Activated T-cell treated with anti-CD3 and anti-CD28 coated beads for 1 hour (primary cell): ENCODE measurements at regions not wholly inside any gene's neighbourhood (a gene's known extent, or its start where the extent isn't known, plus 50 kb on each side); places are given as distances from the start of the nearest gene placed in this dataset.
"Not testable (repeated sequence)": the region's sequence is repeated elsewhere in the genome, so short reads cannot be mapped to it uniquely, and the experiment has no call there.

Experiments used
- DNase-seq: peaks from one replicate; pipeline ENCODE4 v3.0.0-alpha.2; 2020; ENCODE audit warnings: low read depth

DNA sequence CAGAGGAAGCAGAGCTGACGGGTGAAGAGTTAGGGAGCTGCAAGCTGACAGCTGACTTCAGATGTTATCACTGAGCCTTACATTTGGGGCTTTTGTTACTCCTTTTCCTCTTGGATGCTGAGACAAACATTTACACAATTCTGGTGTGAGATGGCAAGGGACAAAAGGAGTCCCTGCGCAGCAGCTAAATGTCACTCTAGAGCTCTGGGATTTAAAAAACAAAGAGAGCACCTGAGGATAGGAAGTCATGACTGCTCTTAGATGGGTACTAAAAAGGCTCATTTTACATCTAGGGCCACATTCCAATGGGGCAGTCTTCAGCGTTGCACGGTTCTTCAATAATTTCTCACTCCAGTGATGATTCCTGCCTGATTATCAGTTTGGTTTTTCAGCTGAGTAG, 204.5 kb downstream of the RAB38 start:
- DNase-seq = no peak

DNA sequence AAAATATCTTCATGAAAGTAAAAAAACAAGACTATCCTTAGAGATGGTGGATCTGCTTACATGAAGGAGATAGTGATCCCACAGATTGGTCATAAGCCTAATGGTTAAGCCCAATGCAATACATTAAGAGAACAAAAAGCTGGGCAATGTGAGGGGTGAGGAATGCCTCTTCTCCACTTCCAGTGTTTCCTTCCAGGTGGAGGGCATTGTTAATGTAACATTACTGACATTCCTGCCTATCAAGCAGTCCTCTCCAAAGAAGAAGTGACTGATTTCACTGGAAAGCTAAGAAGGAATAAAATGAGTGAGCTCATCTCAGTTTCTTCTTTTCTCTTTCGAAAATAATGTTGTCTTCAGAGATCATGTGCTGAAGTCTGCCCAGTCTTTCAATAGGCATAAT, 207.8 kb downstream of the RAB38 start:
- no peak for DNase-seq

DNA sequence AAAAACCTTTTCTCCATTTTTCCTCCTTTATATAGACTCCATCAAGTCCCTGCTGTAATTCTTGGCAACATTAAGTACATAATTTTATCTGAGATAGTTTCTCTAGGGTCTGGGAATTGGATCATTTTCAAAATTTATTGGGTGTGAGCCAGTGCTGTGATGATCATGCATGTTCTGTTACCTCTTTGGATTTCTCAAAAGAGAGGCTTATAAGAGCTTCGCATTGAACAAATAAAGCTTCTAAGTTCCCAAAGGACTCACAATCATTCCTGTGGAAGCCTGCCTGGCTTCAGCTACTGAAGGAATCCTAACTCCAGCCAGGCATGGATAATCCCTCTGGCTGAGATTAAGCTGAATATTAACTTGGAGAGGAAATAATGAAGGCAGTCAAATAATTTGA, 208.5 kb downstream of the RAB38 start:
- DNase-seq = no peak

DNA sequence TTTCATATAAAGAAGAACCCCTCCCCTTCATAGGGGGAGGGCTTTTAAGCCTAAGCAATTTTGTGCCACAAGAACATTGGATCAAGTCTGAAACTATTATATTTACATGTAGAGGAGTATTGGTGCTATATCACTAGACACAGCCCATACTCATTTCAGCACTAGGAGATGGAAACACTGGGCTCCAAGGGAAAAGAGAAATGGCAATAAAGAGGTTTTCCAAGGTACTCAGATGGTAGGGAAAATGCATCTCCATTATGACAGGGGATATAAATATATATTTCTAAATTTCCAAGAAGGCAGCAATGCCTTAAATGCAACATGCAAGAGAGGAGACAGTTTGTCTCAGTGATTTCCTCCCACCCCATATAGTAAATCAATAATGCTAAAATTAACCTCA, 209.0 kb downstream of the RAB38 start:
- no peak for DNase-seq

DNA sequence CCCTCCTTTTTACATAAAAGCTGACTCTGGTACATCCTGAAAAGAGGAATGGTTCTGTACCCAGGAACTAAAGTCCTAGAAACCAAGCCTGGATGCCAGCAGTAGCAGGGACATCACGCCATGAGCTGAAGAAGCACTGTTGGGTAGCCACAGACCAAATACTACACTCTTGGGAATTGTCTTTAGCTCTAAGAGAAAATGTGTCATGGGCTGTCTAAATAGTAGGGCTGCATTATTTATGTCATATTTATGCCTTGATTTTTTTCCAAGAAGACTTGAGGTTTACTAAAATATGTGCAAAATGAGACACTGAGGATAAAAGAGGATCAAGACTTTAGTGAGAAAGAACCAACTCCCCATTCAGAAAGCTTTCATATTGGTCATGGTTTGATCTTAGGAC, 213.6 kb downstream of the RAB38 start:
- no peak for DNase-seq

DNA sequence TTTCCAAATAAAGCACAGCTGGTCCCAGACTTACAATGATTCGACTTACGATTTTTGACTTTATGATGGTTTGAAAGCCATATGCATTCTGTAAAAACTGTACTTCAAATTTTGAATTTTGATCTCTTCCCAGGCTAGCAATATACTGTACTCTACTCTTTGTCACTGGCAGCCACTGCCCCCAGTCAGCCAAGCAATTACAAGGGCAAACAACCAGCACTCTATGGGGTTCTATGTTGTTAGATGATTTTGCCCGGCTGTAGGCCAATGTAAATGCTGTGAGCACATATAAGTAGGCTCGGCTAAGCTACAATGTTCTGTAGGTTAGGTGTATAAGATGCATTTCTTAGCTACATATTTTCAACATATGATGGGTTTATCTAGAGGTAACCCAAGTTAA, 217.3 kb downstream of the RAB38 start:
- DNase-seq = no peak

DNA sequence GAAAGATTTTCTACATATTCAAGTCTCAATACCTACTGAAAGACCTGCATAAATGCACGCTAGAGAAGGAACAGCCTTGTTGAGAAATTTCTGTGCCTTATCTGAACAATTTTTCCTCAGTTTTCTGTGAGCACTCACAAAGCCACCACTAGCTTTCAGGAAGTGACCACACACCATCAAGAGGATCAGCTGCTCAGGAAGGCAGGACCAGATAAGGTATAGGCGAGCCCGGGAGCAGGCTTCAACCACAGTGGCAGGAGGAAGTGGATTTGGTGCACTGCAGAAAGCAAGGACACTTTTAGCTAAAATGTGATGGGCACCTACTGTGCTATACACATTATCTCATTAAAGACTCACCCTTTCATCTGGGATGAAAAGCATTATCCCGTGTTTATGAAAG, 220.8 kb downstream of the RAB38 start:
- DNase-seq = no peak

DNA sequence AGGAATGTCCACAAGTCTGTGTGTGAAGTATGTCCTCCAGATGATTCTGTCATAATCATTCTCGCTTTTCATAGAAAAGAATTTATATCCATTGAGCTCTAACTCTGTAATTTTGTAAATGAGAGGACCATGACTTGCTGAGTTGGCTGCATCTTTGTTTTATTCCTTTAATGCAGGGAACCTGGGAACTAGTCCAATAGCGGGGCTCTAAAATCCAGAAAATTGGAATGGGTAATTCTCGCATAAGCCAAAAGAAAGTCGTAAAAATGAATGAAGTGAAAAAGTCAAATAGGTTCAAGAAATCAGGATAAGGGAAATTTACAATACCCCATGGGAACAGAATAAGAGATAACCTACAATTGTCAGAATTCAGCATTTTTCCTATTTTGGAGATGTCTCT, 232.5 kb downstream of the RAB38 start:
- no peak for DNase-seq

DNA sequence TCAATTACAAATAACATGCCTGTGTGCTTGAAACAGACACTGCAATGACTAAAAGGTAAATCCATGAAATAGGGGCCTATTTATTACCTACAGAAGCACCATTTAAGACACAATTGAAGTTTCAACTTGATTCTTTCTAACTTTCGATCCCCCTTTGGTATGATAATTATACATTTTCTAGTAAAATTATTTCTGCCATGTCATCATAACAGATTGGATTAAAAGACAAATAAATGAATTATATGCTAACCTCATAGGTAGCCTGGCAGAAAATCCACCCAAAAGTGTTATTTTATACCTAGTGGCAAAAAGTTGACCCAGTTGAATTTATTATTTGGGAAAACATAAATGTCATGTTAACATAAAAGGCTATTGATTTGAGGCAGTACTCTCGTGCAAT, 241.1 kb downstream of the RAB38 start:
- DNase-seq = no peak

DNA sequence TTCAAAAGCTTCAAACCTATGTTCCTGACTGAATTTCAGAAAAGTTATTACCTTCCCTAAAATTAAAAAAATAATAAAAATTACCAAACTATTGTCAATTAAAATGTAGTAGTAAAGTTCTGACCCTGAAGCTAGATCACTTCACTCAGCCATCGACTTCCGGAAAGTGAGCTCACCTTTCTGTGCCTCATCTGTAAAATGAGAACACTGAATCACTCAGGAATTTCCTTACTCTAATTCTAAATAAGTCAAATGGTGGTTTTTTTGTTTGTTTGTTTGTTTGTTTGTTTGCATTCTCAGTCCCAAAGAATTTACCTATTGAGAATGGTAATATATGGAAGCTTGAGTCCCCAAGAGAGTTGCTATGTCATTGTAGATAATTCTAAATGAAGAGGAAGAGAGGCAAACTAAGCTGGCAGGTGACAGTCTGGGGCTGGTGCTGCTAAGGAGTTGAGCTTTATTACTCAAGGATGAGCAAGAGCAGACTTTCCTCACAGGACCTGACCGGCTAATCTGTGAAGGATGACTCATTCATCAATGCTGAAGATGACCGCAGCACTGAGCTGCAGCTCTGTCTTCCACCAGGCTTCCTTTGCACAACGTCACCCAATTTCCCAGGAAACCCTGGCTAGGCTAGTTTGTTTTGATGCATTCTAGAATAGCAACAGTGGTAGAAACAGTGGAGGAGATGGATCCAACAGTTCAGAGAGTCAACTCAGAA, 248.8 kb downstream of the RAB38 start:
- no peak for DNase-seq

DNA sequence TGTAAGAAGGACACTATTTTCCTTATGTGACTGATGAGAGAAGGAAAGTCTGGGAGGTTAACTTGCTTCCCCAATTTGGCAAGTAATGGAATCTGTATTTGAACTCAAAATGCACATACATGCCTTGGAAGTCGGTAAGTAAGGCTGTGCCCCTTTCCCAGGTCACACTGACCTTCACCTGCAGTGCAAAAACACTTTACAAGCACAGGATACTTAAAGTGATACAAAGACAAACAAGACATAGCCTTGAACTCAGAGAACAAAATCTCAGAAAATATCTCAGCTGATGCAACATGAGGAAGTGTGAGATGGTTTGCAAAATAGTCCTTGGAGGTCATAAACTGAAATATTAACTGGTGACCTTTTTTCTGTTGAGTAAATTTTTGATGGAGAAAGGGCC, 251.1 kb downstream of the RAB38 start:
- no peak for DNase-seq

DNA sequence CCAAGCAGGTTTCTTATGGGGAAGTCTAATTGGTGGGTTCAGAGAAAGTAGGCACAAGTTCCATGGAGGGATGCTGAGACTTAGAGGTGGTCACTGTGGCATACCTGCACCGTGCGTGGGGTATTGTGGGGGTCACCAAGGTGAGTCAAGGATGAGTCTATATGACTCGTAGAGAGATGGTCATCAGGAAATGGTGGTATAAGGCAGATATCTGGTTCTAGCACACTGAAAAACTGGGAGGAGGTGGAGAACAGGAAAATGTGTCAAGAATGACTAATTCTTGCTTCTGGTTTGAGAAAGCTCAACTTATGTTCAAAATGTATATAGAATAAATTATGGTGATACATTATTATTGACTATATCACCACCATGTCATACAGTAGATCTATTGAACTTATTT, 258.1 kb downstream of the RAB38 start:
- no peak for DNase-seq

DNA sequence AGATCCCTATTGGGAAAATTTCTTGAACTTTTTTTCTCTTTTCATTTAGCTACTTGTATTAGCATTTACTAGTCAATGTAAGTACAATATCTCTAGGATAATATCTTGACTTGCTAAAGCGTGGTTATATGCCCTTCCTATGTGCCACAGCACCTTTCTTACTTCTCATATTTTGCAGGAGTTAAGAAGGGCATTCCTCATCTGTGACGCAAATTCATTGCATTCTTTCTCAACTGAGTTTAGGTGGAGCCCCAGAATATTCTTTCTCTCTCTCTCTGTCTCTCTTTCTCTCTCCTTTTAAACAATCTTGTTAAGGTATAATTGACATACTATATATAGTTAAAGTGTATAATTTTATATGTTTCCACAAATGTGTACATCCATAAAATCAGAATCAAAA, 266.1 kb downstream of the RAB38 start:
- DNase-seq = no peak

DNA sequence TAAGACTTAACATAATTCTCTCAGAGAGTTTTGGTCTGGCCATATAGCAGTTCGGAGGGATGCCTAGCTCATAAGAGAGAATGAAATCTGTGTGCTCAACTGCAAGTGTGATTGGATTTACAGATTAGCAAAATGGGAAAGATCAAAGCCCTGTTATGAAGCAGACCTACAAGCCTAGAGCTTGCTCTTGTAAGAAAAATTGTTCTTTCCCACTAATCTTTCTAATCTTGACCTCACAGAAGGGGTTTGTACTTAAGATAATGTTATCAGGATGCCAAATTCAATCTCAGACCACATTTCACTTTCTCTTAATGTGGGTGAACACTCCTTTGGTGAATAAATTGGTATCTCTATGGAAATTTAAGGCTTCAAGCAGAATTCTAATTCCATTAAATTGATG, 267.2 kb downstream of the RAB38 start:
- DNase-seq = no peak

DNA sequence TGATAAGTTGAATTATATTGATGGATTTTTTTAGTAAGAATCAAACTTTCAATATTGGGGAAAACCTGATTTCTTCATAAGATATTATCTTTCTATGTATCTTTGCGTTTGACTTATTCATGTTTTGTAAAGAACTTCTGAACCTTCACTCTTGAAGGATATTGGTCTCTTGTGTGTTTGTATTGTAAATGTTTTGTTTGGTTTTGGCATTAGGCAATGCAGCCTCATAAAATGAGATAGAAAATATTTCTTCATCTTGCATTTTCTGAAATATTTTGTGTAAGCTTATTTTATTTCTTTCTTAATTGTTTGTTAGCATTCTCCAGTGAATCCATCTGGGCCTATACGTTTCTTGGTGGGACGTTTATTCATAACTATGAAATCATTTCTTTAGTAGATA, 271.9 kb downstream of the RAB38 start:
- DNase-seq = no peak

DNA sequence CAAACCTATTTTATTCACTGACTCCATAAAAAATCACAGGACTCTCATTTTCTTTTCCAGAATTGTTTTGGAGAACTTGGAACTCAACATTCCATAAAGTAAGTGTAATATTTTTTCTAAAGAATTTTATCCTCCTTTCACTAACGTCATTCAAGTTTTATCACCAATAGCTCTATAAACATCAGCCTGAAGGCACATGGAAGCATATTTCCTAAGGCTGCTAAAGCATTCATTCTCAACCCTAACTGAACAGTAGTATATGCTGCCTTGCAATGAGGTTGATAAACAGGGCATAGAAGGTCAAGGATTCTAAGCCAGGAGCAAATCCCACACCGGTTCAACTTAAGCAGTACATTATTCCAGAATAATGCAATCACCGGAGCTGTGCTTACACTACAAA, 273.9 kb downstream of the RAB38 start:
- no peak for DNase-seq

DNA sequence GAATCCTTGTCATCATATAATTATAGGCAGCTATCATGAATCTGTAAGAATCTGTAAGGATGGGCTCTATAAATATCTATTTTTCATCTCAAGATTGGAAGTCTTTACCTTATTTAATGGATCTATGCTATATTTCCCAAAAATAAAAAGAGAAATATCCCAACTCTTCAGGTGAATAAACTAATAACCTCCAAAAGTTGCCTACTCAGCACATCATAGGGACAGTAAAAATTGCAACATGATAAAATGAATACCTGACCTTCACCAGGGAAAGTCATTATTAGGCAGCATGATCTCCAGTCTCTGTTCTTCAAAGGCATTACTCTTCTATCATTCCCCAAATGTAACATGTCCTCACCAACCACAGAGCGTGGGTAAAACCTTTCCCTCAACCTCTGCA, 277.3 kb downstream of the RAB38 start:
- DNase-seq = no peak

DNA sequence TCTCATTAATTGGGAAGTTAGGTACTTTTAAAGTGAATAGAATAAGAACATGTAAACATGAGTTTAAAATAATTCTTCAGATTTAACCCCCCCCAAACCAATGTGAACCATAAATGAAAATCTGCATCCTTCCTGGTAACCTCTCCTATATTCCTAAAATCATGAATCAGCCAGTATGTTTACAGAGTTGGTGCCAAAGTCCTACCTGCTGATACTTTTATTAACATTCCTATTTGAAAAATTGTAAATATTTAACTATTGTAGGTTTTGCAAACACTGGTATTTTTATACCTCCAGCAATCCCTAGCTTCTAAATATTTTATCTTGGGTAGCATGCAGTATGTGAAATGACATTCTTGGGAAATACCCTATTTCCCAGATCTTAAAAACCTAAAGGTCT, 278.2 kb downstream of the RAB38 start:
- no peak for DNase-seq

DNA sequence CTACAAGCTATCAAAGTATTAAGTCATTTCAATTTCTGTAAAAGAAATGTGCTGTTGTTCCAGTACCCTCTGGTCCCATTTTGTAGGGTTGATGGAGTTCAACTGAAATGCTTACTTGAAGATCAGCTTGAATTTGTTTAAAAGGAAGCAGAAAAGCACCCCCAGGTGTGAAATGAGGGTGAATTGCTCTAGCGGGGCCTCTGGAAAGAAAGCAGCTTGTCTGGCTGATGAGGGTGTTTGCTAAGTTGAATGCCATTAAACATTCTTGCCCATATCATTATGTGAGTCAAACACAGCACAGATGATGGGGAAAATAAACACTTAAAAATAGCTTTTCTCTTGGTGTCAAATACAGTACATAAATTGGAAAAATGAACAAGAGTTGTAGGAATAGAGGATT, 280.3 kb downstream of the RAB38 start:
- DNase-seq = no peak

DNA sequence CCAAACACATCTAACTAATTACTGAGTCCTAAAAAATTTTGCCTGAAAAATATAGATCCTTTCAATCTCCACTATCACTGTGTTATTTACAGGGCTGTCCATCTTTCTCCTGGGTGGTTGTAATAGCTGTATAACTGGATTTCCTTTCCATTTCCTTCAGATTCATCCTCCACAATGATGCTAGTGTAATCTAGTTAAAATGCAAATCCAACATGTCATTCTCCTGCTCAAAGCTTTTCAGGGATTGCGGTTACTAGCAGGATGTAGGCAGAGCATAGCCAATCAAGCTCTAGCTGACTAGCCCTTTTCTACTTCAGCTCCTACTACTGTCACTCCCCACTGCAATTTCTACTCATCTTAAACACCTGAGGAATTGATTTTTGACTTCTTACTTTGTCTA, 283.0 kb downstream of the RAB38 start:
- DNase-seq = no peak

DNA sequence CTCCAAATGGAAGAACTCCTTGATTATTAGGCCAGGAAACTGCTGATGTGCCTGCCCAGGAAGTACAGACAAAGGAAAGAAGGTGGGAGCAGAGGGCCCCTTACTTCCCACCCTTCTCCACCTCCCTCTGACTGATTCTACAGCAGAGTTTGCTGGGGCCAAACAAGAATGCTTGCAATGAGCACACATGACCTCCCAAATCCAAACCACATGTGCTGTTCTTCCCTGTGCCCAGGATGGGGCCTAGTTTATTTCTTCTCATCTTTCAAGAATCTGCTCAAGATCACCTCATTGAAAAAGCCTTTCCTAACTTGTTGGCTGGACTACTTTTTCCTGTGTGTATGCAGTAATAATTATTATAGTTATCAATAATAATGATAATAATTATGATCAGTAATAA, 286.1 kb downstream of the RAB38 start:
- DNase-seq = no peak

DNA sequence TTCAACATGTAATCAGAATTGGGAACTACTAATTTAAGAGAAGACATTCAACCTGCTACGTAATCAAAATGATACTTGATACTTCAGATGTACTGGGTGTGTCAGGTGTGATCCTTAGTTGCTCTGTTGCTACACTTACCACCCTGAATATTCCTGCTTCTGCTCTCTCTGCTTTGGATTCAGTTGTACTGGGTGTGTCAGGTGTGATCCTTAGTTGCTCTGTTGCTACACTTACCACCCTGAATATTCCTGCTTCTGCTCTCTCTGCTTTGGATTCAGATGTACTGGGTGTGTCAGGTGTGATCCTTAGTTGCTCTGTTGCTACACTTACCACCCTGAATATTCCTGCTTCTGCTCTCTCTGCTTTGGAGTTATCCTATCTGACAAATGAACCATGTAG, 290.2 kb downstream of the RAB38 start:
- not testable (repeated sequence) for DNase-seq

DNA sequence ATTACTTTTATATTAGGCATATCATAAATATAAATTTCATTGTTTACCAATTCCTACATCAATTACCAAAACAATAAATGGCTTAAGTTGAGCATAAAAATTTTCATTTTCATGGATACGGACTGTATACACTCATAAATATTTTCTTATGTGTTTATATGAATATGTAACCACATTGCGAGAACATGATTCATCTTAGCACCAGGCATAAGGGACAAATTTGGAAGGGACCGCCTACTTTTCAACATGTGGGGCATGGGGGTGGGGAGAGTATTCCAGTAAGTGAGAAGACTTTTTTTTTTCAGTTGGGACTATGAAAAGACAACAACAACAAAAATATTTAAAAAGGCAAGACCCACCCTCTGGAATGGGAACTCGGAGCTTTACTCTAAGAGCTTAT, 296.1 kb downstream of the RAB38 start:
- no peak for DNase-seq

DNA sequence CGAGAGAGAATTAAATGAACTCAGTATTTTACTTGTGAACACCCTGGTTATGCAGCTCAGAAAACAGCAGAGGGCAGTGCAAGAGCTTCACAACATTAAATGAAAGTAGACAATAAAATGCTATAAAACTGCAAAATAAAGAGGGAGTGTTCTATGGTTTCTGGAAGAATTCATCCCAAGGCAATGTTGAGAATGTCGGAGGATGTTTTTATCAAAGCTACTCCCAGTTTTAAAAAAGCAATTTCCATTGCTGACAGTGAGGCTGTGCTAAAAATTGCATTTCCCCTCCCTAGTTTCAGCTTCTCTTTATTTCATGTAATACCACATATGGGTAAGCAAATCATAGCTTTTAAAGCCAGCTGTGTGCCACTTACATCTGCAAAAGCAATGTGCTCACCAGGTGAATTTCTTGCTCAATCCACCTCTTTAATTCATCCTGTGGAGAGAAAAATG, 296.8 kb downstream of the RAB38 start:
- DNase-seq = no peak

DNA sequence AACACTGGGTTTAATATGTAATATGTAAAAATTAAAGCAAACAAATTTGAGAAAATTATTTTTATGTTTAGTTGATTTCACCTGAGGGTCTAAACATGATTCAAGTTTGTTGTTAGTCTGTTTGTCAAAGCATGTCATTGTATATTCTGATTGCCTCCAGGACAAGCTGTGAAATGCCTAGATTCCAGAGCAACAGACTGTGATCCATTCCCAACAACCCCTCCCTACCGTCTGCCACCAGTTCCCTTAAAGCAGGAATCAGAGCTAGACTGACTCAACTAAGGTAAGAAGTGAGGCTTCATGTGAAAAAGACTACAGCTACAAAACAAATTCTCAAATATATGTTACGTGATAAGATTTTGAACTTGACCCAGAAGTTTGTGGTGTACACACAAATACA, 304.2 kb downstream of the RAB38 start:
- DNase-seq = no peak
